HL-60 (cell line): ENCODE measurements at regions not wholly inside any gene's neighbourhood (a gene's known extent, or its start where the extent isn't known, plus 50 kb on each side); places are given as distances from the start of the nearest gene placed in this dataset.

Source experiments
- CTCF ChIP-seq: IDR thresholded peaks from one replicate; pipeline ENCODE4 v1.5.1; 2011; ENCODE audit warnings: low read length, control low read depth, inconsistent platforms; ENCODE audit not compliant: insufficient read depth
- GABPA ChIP-seq: IDR thresholded peaks from 2 replicates; pipeline ENCODE4 v1.6.1; 2012; ENCODE audit warnings: low read depth
- POLR2AphosphoS5 ChIP-seq: IDR thresholded peaks from 2 replicates; pipeline ENCODE4 v1.6.1; 2012; ENCODE audit warnings: low read depth
- SPI1 ChIP-seq: IDR thresholded peaks from 2 replicates; pipeline ENCODE4 v1.6.1; 2012; ENCODE audit warnings: low read depth, mild to moderate bottlenecking, borderline replicate concordance
- TF ChIP-seq, protein P1 (sequence below): IDR thresholded peaks from 2 replicates; pipeline ENCODE4 v1.6.1; 2012; ENCODE audit warnings: low read depth; ENCODE audit not compliant: insufficient replicate concordance

DNA sequence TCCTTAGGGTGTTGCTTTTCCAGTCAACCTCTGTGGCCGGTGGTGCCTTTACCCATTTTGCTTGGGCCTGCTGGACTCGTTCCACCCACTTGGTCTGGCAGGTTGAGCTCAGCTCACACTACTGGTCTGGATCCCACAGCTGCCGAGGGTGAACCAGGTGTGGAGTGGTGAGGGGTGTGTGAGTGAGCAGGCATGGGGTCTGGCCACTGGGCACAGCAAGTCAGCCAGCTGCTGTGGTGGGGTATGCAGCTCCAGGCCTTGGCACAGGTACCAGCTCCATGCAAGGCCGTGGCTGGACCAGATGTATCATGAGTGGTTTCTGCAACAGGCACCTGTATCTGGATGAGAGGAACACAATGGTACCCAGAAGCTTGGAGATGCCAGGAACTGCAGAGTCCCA is 277.6 kb upstream of the KLHL1 start:
- TF ChIP-seq CTCF (no peak), GABPA (no peak), POLR2AphosphoS5 (no peak), SPI1 (no peak)
- TF ChIP-seq, protein P1, sequence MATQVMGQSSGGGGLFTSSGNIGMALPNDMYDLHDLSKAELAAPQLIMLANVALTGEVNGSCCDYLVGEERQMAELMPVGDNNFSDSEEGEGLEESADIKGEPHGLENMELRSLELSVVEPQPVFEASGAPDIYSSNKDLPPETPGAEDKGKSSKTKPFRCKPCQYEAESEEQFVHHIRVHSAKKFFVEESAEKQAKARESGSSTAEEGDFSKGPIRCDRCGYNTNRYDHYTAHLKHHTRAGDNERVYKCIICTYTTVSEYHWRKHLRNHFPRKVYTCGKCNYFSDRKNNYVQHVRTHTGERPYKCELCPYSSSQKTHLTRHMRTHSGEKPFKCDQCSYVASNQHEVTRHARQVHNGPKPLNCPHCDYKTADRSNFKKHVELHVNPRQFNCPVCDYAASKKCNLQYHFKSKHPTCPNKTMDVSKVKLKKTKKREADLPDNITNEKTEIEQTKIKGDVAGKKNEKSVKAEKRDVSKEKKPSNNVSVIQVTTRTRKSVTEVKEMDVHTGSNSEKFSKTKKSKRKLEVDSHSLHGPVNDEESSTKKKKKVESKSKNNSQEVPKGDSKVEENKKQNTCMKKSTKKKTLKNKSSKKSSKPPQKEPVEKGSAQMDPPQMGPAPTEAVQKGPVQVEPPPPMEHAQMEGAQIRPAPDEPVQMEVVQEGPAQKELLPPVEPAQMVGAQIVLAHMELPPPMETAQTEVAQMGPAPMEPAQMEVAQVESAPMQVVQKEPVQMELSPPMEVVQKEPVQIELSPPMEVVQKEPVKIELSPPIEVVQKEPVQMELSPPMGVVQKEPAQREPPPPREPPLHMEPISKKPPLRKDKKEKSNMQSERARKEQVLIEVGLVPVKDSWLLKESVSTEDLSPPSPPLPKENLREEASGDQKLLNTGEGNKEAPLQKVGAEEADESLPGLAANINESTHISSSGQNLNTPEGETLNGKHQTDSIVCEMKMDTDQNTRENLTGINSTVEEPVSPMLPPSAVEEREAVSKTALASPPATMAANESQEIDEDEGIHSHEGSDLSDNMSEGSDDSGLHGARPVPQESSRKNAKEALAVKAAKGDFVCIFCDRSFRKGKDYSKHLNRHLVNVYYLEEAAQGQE = no peak
